NT2/D1 (cell line): ENCODE measurements at regions not wholly inside any gene's neighbourhood (a gene's known extent, or its start where the extent isn't known, plus 50 kb on each side); places are given as distances from the start of the nearest gene placed in this dataset.

Experiments
- DNase-seq: peaks from one replicate; pipeline ENCODE4 v3.0.0-alpha.2; 2011; ENCODE audit warnings: low read depth, low spot score
- H3K27me3 ChIP-seq: 2 replicates; pipeline ENCODE4 v1.6.0; 2011; ENCODE audit warnings: mild to moderate bottlenecking; ENCODE audit not compliant: insufficient read length, insufficient read depth
- H3K36me3 ChIP-seq: 2 replicates; pipeline ENCODE4 v1.6.1; 2011; ENCODE audit warnings: mild to moderate bottlenecking, low read length, mixed read lengths; ENCODE audit not compliant: insufficient read depth, insufficient read length
- H3K4me1 ChIP-seq: 2 replicates; pipeline ENCODE4 v1.5.1; 2011; ENCODE audit not compliant: insufficient read depth, insufficient read length
- H3K4me3 ChIP-seq: 2 replicates; pipeline ENCODE4 v1.5.1; 2011; ENCODE audit warnings: low read depth; ENCODE audit not compliant: insufficient read length
- H3K9ac ChIP-seq: 2 replicates; pipeline ENCODE4 v1.6.0; 2011; ENCODE audit warnings: low read depth; ENCODE audit not compliant: insufficient read length
- H3K9me3 ChIP-seq: 2 replicates; pipeline ENCODE4 v1.5.1; 2011; ENCODE audit warnings: mild to moderate bottlenecking, low read length; ENCODE audit not compliant: insufficient read depth
- SUZ12 ChIP-seq: IDR thresholded peaks from 2 replicates; pipeline ENCODE4 v1.6.1; 2011; ENCODE audit not compliant: insufficient read length, insufficient read depth; ENCODE audit errors: extremely low read depth
- YY1 ChIP-seq: IDR thresholded peaks from 2 replicates; pipeline ENCODE4 v1.6.1; 2011; ENCODE audit not compliant: insufficient read length, insufficient read depth
- ZNF274 ChIP-seq: IDR thresholded peaks from 2 replicates; pipeline ENCODE4 v1.6.1; 2011; ENCODE audit warnings: mild to moderate bottlenecking, low read depth, low read length

- no peak for TF ChIP-seq YY1
- TF ChIP-seq ZNF274 = no peak
- no peak for TF ChIP-seq SUZ12
- no peaks in the 10 kb centered on the region for H3K4me1 ChIP-seq
- DNase-seq = no peak
- H3K9ac ChIP-seq = no peak overlapping the region
- peaks cover 12% of the 10 kb centered on the region; the same call in 1 of the 2 replicates for H3K9me3 ChIP-seq
- no peak overlapping the region for H3K4me3 ChIP-seq
- no peaks in the 10 kb centered on the region for H3K36me3 ChIP-seq
- no peaks in the 10 kb centered on the region for H3K27me3 ChIP-seq
Observed at GRCh38 chr1:113252166-113252565, 138.1 kb upstream of the MAGI3 start.

GRCh38 chr1:113253187-113253586 lies 137.1 kb upstream of the MAGI3 start:
- H3K4me3 ChIP-seq = no peak overlapping the region
- no peak overlapping the region for H3K9ac ChIP-seq
- H3K4me1 ChIP-seq = no peaks in the 10 kb centered on the region
- TF ChIP-seq SUZ12 = no peak
- no peak for TF ChIP-seq ZNF274
- no peak for TF ChIP-seq YY1
- H3K36me3 ChIP-seq = no peaks in the 10 kb centered on the region
- no peaks in the 10 kb centered on the region for H3K27me3 ChIP-seq
- H3K9me3 ChIP-seq = peaks cover 12% of the 10 kb centered on the region; the same call in 1 of the 2 replicates
- no peak for DNase-seq

- H3K27me3 ChIP-seq = no peaks in the 10 kb centered on the region
- H3K9ac ChIP-seq = no peak overlapping the region
- no peak for DNase-seq
- H3K4me3 ChIP-seq = no peak overlapping the region
- TF ChIP-seq ZNF274 = no peak
- TF ChIP-seq YY1 = no peak
- no peak for TF ChIP-seq SUZ12
- no peaks in the 10 kb centered on the region for H3K4me1 ChIP-seq
- peaks cover 12% of the 10 kb centered on the region; the same call in 1 of the 2 replicates for H3K9me3 ChIP-seq
- H3K36me3 ChIP-seq = no peaks in the 10 kb centered on the region
Observed at GRCh38 chr1:113253590-113253989, 136.7 kb upstream of the MAGI3 start.

- Histone ChIP-seq H3K9ac (no peak overlapping the region), H3K4me1 (no peaks in the 10 kb centered on the region), H3K36me3 (no peaks in the 10 kb centered on the region), H3K9me3 (peaks cover 12% of the 10 kb centered on the region; the same call in 1 of the 2 replicates), H3K27me3 (no peaks in the 10 kb centered on the region), H3K4me3 (no peak overlapping the region)
- DNase-seq = no peak
- TF ChIP-seq YY1 (no peak), SUZ12 (no peak), ZNF274 (no peak)
Observed at GRCh38 chr1:113255038-113255719, 135.1 kb upstream of the MAGI3 start.

GRCh38 chr1:113255720-113256347 lies 134.5 kb upstream of the MAGI3 start:
- Histone ChIP-seq H3K4me3 (no peak overlapping the region), H3K27me3 (no peaks in the 10 kb centered on the region), H3K36me3 (no peaks in the 10 kb centered on the region), H3K9ac (no peak overlapping the region), H3K9me3 (peaks cover 12% of the 10 kb centered on the region; the same call in 1 of the 2 replicates), H3K4me1 (no peaks in the 10 kb centered on the region)
- DNase-seq = peak; percentile 40
- no peak for TF ChIP-seq YY1
- TF ChIP-seq SUZ12 = no peak
- TF ChIP-seq ZNF274 = no peak

- Histone ChIP-seq H3K27me3 (no peaks in the 10 kb centered on the region), H3K4me1 (no peaks in the 10 kb centered on the region), H3K4me3 (no peak overlapping the region), H3K36me3 (no peaks in the 10 kb centered on the region), H3K9me3 (peaks cover 12% of the 10 kb centered on the region; the same call in 1 of the 2 replicates), H3K9ac (no peak overlapping the region)
- TF ChIP-seq ZNF274 (no peak), SUZ12 (no peak), YY1 (no peak)
- DNase-seq = no peak
Observed at GRCh38 chr1:113256348-113256729, 134.0 kb upstream of the MAGI3 start.

- Histone ChIP-seq H3K9ac (no peak overlapping the region), H3K36me3 (no peaks in the 10 kb centered on the region), H3K27me3 (no peaks in the 10 kb centered on the region), H3K4me3 (no peak overlapping the region), H3K9me3 (no peaks in the 10 kb centered on the region), H3K4me1 (no peaks in the 10 kb centered on the region)
- TF ChIP-seq YY1 (no peak), SUZ12 (no peak), ZNF274 (no peak)
- no peak for DNase-seq
Observed at GRCh38 chr1:113259988-113260387, 130.3 kb upstream of the MAGI3 start.
